ENCODE measurements at regions not wholly inside any gene's neighbourhood (a gene's known extent, or its start where the extent isn't known, plus 50 kb on each side); places are given as distances from the start of the nearest gene placed in this dataset.
A peak's percentile ranks its signal among the peaks of the same experiment; 100 is the strongest.

DNA sequence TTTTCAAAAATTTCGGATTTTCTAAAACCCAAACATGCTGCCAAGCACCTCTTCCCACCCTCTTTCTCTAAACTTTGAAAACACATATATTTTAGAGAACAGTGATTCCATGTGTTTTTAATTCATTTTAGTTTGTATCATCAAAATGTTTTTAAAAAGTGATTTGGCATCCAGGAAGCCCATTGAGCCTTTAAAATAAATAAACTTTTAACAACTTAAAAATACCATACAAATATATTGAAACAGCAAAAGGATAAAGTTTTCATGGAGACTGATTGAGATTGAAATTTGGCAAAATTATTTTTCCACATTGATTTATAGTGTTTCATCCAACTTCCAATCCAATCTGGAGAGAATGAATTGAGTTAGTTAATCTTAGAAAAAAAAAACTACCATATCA, 374.7 kb downstream of the CD109 start:
- no peak overlapping the region for H3K4me3 ChIP-seq (ENCODE audit: low read depth, low read length)
- no peak for DNase-seq (ENCODE audit: low read depth)
- TF ChIP-seq, protein P1, sequence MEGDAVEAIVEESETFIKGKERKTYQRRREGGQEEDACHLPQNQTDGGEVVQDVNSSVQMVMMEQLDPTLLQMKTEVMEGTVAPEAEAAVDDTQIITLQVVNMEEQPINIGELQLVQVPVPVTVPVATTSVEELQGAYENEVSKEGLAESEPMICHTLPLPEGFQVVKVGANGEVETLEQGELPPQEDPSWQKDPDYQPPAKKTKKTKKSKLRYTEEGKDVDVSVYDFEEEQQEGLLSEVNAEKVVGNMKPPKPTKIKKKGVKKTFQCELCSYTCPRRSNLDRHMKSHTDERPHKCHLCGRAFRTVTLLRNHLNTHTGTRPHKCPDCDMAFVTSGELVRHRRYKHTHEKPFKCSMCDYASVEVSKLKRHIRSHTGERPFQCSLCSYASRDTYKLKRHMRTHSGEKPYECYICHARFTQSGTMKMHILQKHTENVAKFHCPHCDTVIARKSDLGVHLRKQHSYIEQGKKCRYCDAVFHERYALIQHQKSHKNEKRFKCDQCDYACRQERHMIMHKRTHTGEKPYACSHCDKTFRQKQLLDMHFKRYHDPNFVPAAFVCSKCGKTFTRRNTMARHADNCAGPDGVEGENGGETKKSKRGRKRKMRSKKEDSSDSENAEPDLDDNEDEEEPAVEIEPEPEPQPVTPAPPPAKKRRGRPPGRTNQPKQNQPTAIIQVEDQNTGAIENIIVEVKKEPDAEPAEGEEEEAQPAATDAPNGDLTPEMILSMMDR (IDR thresholded peaks at IDR 0.05; ENCODE audit: insufficient read depth, low read depth, low read length) = no peak

DNA sequence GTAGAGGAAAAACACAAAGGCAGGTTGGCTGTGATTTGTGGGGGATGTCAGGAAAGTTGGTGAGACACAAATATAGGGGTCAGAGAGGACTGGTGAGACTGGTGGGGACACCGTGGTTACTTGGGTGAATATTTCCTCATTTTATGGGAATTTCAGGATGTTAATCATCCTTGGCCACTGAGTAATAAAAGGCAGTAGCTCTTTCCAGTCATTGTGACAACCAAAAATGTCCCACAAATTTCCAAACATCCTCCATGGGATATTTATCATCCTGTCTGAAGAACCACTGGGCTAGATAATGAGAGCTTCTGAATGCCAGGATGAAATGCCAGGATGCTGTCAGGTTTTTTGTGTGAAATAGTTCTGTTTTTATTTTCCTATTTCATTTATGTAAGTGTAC, 374.1 kb downstream of the CD109 start:
- TF ChIP-seq, protein P1 (IDR thresholded peaks at IDR 0.05; ENCODE audit: insufficient read depth, low read depth, low read length) = no peak
- DNase-seq (ENCODE audit: low read depth) = no peak
- no peak overlapping the region for H3K4me3 ChIP-seq (ENCODE audit: low read depth, low read length)

DNA sequence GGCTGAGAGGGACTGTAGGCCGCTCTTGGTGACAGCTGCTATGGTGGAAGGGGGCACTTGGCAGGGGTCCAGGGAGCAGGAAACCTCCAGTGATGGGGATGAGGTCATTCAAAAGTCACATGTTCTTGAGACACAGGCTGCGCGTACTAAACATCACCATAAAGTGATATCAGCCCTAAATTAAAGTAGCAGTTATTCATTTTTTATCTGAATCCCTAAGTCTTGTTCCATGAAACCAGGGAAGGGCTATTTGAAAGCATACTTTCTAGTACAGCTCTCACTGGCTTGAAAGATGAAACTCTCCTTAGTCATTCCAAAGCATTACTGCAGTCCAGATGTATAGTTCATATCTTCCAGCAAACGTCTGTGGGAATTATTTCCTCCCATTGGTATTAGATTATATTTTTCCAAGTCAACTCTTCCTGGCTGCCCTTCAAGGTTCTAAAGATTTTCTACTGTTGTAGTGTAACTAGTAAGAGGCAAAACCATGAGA, 373.1 kb downstream of the CD109 start:
- peak; percentile 42 for DNase-seq (ENCODE audit: low read depth)
- no peak overlapping the region for H3K4me3 ChIP-seq (ENCODE audit: low read depth, low read length)
- TF ChIP-seq, protein P1 (IDR thresholded peaks at IDR 0.05; ENCODE audit: insufficient read depth, low read depth, low read length) = no peak

DNA sequence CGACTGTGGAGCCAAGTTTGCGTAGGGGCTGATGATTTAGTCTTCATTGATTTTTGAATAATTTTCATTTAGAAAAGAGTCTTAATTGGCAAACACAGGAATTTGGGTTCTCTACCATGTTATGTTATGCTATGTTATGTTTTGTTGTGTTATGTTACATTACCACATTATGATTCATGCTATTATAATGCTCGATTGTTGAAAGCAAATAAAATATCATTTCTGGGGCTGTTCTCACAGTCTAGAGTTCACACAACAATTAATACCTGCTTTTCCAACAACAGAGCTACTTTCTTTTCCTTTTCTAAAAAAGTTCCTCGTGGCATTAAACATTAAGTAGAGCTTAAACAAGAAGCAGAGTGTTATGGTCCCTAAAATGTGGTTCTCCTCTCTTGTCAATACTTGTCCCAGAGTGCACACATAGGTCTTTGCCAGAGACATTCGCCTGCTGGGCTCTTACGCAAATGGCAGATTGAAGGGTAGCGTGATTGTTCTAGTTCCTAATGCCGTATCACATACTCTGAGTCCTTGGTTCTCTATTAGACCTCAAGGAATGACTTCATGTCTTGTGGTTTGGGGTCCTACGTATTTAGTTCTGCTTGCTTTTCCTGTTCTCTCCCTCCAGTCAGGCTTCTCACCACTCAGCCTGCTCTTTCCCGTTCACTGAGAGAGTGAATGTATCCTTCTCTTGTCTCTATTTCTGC, 370.3 kb downstream of the CD109 start:
- TF ChIP-seq, protein P1 (IDR thresholded peaks at IDR 0.05; ENCODE audit: insufficient read depth, low read depth, low read length) = no peak
- peak; percentile 29 for DNase-seq (ENCODE audit: low read depth)
- H3K4me3 ChIP-seq (ENCODE audit: low read depth, low read length) = no peak overlapping the region

DNA sequence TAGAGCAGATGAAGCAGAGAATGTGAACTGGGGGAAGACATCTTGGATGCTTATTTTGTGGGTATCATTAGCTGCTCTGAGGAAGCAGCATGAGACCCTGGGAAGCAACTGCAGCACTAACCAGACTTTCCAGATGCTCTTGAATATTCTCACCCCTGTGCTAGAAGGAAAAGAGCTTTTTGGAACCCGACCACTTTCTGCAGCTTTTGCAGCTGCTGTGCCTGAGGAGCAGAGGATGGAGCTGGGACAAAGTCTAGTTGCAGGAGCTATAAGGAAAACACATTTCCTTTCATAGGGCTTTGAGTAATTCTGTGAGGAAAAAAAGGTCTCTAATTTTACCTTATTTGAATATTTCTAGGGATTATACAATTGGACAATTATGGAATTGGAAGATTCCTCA, 369.7 kb downstream of the CD109 start:
- TF ChIP-seq, protein P1 (IDR thresholded peaks at IDR 0.05; ENCODE audit: insufficient read depth, low read depth, low read length) = no peak
- no peak for DNase-seq (ENCODE audit: low read depth)
- no peak overlapping the region for H3K4me3 ChIP-seq (ENCODE audit: low read depth, low read length)

DNA sequence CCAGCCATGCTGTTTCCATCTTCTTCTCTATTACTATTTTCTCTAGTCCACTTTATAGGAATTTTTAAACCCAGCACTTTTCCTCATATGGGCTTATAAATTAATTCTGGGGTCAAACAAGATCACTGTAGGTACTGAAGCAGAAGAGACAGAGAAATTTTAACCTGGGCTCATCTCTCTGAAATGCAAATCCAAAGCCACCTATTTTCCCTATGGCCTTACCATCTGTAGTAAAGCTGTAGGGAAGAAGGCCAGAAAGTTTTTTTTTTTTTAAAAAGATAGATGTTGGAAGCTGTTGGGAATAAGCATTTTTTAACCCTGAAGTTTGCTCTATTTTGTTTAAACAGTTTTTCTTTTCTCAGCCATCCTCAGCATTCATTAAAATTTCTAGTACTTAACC, 367.4 kb downstream of the CD109 start:
- DNase-seq (ENCODE audit: low read depth) = no peak
- TF ChIP-seq, protein P1 (IDR thresholded peaks at IDR 0.05; ENCODE audit: insufficient read depth, low read depth, low read length) = no peak
- no peak overlapping the region for H3K4me3 ChIP-seq (ENCODE audit: low read depth, low read length)

DNA sequence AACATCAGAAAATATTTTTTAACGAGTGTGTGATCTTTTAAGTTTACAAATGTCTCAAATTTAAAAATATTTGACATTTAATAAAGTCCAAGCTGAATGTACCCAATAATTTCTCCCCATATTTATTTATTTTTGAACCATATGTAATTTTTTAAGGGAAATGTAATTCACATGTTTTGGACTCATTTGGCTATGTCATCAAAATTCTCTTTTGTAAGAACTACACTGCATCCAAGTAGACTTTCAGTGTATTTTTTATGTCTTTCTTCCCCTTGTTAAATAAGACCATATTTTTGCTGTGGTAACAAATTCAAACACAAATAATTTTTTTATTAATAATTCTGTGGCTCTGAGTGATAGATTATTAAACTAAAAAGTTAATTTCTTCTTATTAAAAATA, 365.2 kb downstream of the CD109 start:
- TF ChIP-seq, protein P1 (IDR thresholded peaks at IDR 0.05; ENCODE audit: insufficient read depth, low read depth, low read length) = no peak
- no peak for DNase-seq (ENCODE audit: low read depth)
- H3K4me3 ChIP-seq (ENCODE audit: low read depth, low read length) = no peak overlapping the region

Data from fibroblast of villous mesenchyme (primary cell).